Body of pancreas (tissue), 4 donors: ENCODE measurements at regions not wholly inside any gene's neighbourhood (a gene's known extent, or its start where the extent isn't known, plus 50 kb on each side); places are given as distances from the start of the nearest gene placed in this dataset.

Experiments
- ATAC-seq: fragments of 150-250 bp; one replicate; pipeline ENCODE4 v1.9.1; 2016
- DNase-seq, 4 donors: peaks; one replicate each; pipeline ENCODE4 v3.0.0-alpha.2; 2019
- H3K27ac ChIP-seq, 4 donors: fragments of 200-600 bp; sonication (generic); 1 replicate in 3 of 4; 2 replicates in 1 of 4; pipeline versions ENCODE4 v1.5.1 to v1.6.1; 2016 to 2019; ENCODE audit warnings: mild to moderate bottlenecking in 1 of 4, mixed read lengths in 1 of 4, moderate library complexity in 1 of 4
- H3K27me3 ChIP-seq, 2 donors: fragments of 200-600 bp; sonication (generic); one replicate each; pipeline ENCODE4 v1.6.0; 2016; ENCODE audit warnings: mild to moderate bottlenecking in 1 of 2
- H3K36me3 ChIP-seq, 2 donors: fragments of 200-600 bp; sonication (generic); replicated peaks in 1 of 2; 2 replicates each; pipeline ENCODE4 v1.5.1; 2016; ENCODE audit warnings: low read depth in 2 of 2; ENCODE audit not compliant: insufficient read depth in 1 of 2
- H3K4me1 ChIP-seq: fragments of 200-600 bp; sonication (generic); one replicate; pipeline ENCODE4 v1.6.0; 2016
- H3K4me3 ChIP-seq, 2 donors: fragments of 200-600 bp; sonication (generic); 1 replicate in 1 of 2; 2 replicates in 1 of 2; pipeline ENCODE4 v1.5.1; 2016 to 2019
- H3K9me3 ChIP-seq, 3 donors: fragments of 200-600 bp; sonication (generic); 1 replicate in 2 of 3; 2 replicates in 1 of 3; pipeline ENCODE4 v1.5.1; 2016
- CTCF ChIP-seq, 7 experiments: fragments of 450-650 bp in 4 of 7; fragments of 200-600 bp in 3 of 7; sonication (generic) in 3 of 7; IDR thresholded peaks; one replicate each; pipeline ENCODE4 v1.5.1; 2016 to 2019; ENCODE audit warnings: antibody characterized with exemption in 7 of 7
- POLR2A ChIP-seq, 3 donors: fragments of 450-650 bp; IDR thresholded peaks; one replicate each; pipeline ENCODE4 v1.6.1; 2016; ENCODE audit warnings: antibody characterized with exemption in 3 of 3, mild to moderate bottlenecking in 2 of 3
- WGBS, 2 donors: methylation state at CpG; one replicate each; pipeline ENCODE4 v1.1.5; 2017; 5-methylcytosine and 5-hydroxymethylcytosine counted together
- intact Hi-C: fragments of 100-400 bp; cut with DNase I; formaldehyde crosslinking; loops from one replicate; pipeline ENCODE4 v1.15.1; 2023

DNA sequence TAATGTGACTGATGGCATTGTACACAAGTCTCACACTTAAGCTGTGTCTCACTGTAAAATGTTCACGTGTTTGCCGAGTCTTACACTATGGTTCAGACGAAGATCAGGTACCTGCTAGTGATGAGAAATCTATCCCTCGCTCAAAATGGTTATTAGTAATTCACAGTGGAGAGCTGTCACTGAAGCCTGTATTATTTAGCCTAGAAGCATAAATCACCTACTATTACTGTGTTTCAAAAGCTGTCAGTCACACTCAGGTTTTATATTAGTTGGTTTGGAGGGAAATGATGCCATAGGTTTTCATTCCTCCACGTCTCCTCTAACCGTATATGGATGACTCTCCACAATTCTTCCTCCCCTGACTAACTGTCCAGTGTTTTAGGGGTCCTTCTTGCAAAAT is 292.4 kb upstream of the ZEB2 start:
- TF ChIP-seq CTCF (IDR thresholded peaks at IDR 0.05) (no peak), POLR2A (IDR thresholded peaks at IDR 0.05) (no peak)
- no peaks in the 10 kb centered on the region for H3K27me3 ChIP-seq
- WGBS, 2 donors: 88% methylated on average over 6 of the region's 6 CpGs
- ATAC-seq (no peak), DNase-seq (no peak)
- intact Hi-C loops: no loop called here
- no peak overlapping the region for H3K4me3 ChIP-seq
- H3K9me3 ChIP-seq: no peaks in the 10 kb centered on the region
- no peaks in the 10 kb centered on the region for H3K36me3 ChIP-seq
- no peaks in the 10 kb centered on the region for H3K4me1 ChIP-seq
- H3K27ac ChIP-seq: no peak overlapping the region

DNA sequence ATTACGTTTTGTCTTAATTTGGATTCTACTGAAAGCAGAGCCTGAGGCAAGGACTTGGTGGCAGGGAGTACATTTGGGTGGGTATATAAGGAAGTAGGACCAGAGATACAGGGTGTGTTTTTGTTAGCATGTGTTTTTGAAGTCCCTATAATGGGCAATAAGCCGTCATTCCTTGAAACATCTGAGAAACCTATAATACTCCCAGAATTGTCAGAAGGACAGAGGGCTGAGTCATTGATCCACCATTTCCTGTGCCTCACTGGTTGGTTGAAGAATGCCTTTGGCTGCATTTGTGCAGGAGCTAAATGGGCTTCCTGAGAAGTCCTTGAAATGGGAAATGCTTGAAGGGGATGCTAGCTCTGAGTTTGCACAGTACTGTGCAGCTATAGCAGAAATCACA is 281.8 kb upstream of the ZEB2 start:
- no peaks in the 10 kb centered on the region for H3K9me3 ChIP-seq
- no peaks in the 10 kb centered on the region for H3K36me3 ChIP-seq
- H3K27ac ChIP-seq: no peak overlapping the region
- no peaks in the 10 kb centered on the region for H3K27me3 ChIP-seq
- H3K4me3 ChIP-seq: no peak overlapping the region
- intact Hi-C loops: no loop called here
- no peak for TF ChIP-seq CTCF (IDR thresholded peaks at IDR 0.05)
- no peak for TF ChIP-seq POLR2A (IDR thresholded peaks at IDR 0.05)
- ATAC-seq: no peak
- 58% methylated on average over 2 of the region's 2 CpGs for WGBS, 2 donors
- DNase-seq: no peak
- H3K4me1 ChIP-seq: no peaks in the 10 kb centered on the region

GRCh38 chr2:144801325-144801724 is 281.4 kb upstream of the ZEB2 start:
- intact Hi-C loops: no loop called here

DNA sequence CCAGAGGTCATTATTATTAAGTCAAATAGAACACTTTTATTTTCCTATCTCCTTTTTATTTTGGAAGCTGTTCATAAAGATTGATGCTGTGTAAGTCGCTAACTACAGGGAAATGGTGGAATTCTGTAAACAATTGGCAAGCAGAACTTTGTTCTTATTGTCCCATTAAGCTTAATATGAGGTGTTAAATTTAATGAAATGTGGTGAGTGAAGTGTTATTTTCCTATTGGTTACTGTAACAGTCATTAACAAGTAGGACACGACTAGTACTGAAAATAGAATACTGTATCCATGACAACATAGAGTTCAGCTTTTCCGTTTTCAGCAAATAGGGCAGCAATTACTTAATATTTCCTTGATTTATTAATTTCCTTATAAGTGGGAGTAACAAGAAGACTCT is 279.1 kb upstream of the ZEB2 start:
- no peak for TF ChIP-seq POLR2A (IDR thresholded peaks at IDR 0.05)
- TF ChIP-seq CTCF (IDR thresholded peaks at IDR 0.05): no peak
- 58 to 65% methylated on average over 3 of the region's 3 CpGs for WGBS, 2 donors
- Histone ChIP-seq H3K9me3 (no peaks in the 10 kb centered on the region), H3K4me3 (no peak overlapping the region), H3K4me1 (no peaks in the 10 kb centered on the region), H3K27me3 (no peaks in the 10 kb centered on the region), H3K27ac (no peak overlapping the region), H3K36me3 (no peaks in the 10 kb centered on the region)
- ATAC-seq (no peak), DNase-seq (no peak)
- intact Hi-C loops: no loop called here

More at GRCh38 chr2:144801325-144801724, 281.4 kb upstream of the ZEB2 start:
- no peaks in the 10 kb centered on the region for H3K36me3 ChIP-seq
- no peaks in the 10 kb centered on the region for H3K9me3 ChIP-seq
- no peak for DNase-seq
- H3K4me1 ChIP-seq: no peaks in the 10 kb centered on the region
- TF ChIP-seq POLR2A (IDR thresholded peaks at IDR 0.05) (no peak), CTCF (IDR thresholded peaks at IDR 0.05) (no peak)
- WGBS, 2 donors: 68 to 81% methylated on average over 1 of the region's 1 CpG
- H3K27ac ChIP-seq: no peak overlapping the region
- no peak overlapping the region for H3K4me3 ChIP-seq
- ATAC-seq: no peak
- H3K27me3 ChIP-seq: no peaks in the 10 kb centered on the region

GRCh38 chr2:144798034-144798433 is 278.1 kb upstream of the ZEB2 start:
- no peak for DNase-seq
- ATAC-seq: no peak
- Histone ChIP-seq H3K36me3 (no peaks in the 10 kb centered on the region), H3K9me3 (no peaks in the 10 kb centered on the region), H3K27me3 (no peaks in the 10 kb centered on the region), H3K27ac (no peak overlapping the region), H3K4me1 (no peaks in the 10 kb centered on the region), H3K4me3 (no peak overlapping the region)
- TF ChIP-seq POLR2A (IDR thresholded peaks at IDR 0.05): no peak
- no peak for TF ChIP-seq CTCF (IDR thresholded peaks at IDR 0.05)
- WGBS, 2 donors: 87 to 89% methylated on average over 2 of the region's 2 CpGs
- intact Hi-C loops: no loop called here
